ENCODE measurements at regions not wholly inside any gene's neighbourhood (a gene's known extent, or its start where the extent isn't known, plus 50 kb on each side); places are given as distances from the start of the nearest gene placed in this dataset.

GRCh38 chr14:36451310-36452065 lies 68.5 kb downstream of the NKX2-1 start:
- TF ChIP-seq POLR2A (IDR thresholded peaks at IDR 0.05; ENCODE audit: extremely low read depth, insufficient read length) = no peak
- no peak for TF ChIP-seq CTCF (IDR thresholded peaks at IDR 0.05; ENCODE audit: low read depth, low read length)
- no peak for TF ChIP-seq MYC (IDR thresholded peaks at IDR 0.05; ENCODE audit: low read depth, low read length)
